PC-3 (cell line): ENCODE measurements at regions not wholly inside any gene's neighbourhood (a gene's known extent, or its start where the extent isn't known, plus 50 kb on each side); places are given as distances from the start of the nearest gene placed in this dataset.

Source experiments
- ATAC-seq: fragments of 200-7000 bp; cut with Tn5 transposase; 2 replicates; pipeline ENCODE4 v1.9.1; 2020; ENCODE audit warnings: mild to moderate bottlenecking, moderate library complexity
- BruUV-seq: library from RNA; stranded (reverse); fragments of 400-500 nt; replicated peaks from 2 replicates; lab custom pipeline; 2021; lab: Mats Ljungman, UMichigan
- CTCF ChIA-PET: fragments of 300-600 bp; sonication (Branson Sonifier 250); formaldehyde crosslinking; loops from one replicate; lab custom pipeline; 2022; ENCODE audit warnings: antibody characterized with exemption; lab: Charles Lee
- POLR2A ChIA-PET: fragments of 300-600 bp; sonication (Branson Sonifier 250); formaldehyde crosslinking; loops from one replicate; lab custom pipeline; 2022; ENCODE audit warnings: antibody characterized with exemption; ENCODE audit not compliant: unreplicated experiment; lab: Charles Lee
- DNase-seq: peaks from one replicate; pipeline ENCODE4 v3.0.0-alpha.2; 2015
- H2AFZ ChIP-seq: fragments of 300-600 bp; sonication (generic); 2 replicates; pipeline ENCODE4 v1.6.0; 2016; ENCODE audit warnings: antibody characterized with exemption, low read length
- H3F3A ChIP-seq: fragments of 300-600 bp; sonication (generic); one replicate; pipeline ENCODE4 v1.6.0; 2017; ENCODE audit warnings: antibody characterized with exemption, low read length, control low read depth, mild to moderate bottlenecking; ENCODE audit not compliant: unreplicated experiment
- H3K27ac ChIP-seq: fragments of 300-600 bp; sonication (generic); 2 replicates; pipeline ENCODE4 v1.5.1; 2016; ENCODE audit warnings: mild to moderate bottlenecking, low read length
- H3K27me3 ChIP-seq: fragments of 300-600 bp; sonication (generic); 2 replicates; pipeline ENCODE4 v1.6.1; 2016; ENCODE audit warnings: low read length, mixed read lengths
- H3K36me3 ChIP-seq: fragments of 300-600 bp; sonication (generic); 2 replicates; pipeline ENCODE4 v1.6.1; 2016; ENCODE audit warnings: low read depth, mixed run types, low read length, mixed read lengths
- H3K4me1 ChIP-seq: fragments of 300-600 bp; sonication (generic); 2 replicates; pipeline ENCODE4 v1.5.1; 2016; ENCODE audit warnings: low read length; ENCODE audit not compliant: insufficient read depth
- H3K4me2 ChIP-seq: fragments of 300-600 bp; sonication (generic); 2 replicates; pipeline ENCODE4 v1.6.0; 2016; ENCODE audit warnings: low read length
- H3K4me3 ChIP-seq: fragments of 300-600 bp; sonication (generic); 2 replicates; pipeline ENCODE4 v1.5.1; 2016; ENCODE audit warnings: mild to moderate bottlenecking, low read length, mixed read lengths
- H3K79me2 ChIP-seq: fragments of 300-600 bp; sonication (generic); 2 replicates; pipeline ENCODE4 v1.6.1; 2017; ENCODE audit warnings: low read length, mixed read lengths
- H3K9ac ChIP-seq: fragments of 300-600 bp; sonication (generic); 2 replicates; pipeline ENCODE4 v1.6.0; 2016; ENCODE audit warnings: mild to moderate bottlenecking, low read length
- H3K9me2 ChIP-seq: fragments of 300-600 bp; sonication (generic); replicated peaks from 2 replicates; pipeline ENCODE4 v1.6.1; 2016; ENCODE audit warnings: mixed run types, low read length, mixed read lengths
- H3K9me3 ChIP-seq: fragments of 300-600 bp; sonication (generic); 2 replicates; pipeline ENCODE4 v1.6.1; 2016; ENCODE audit warnings: low read length, mixed read lengths
- H4K20me1 ChIP-seq: fragments of 300-600 bp; sonication (generic); 2 replicates; pipeline ENCODE4 v1.6.1; 2016; ENCODE audit warnings: low read length, mixed read lengths
- EZH2 ChIP-seq: fragments of 300-600 bp; sonication (generic); IDR thresholded peaks from one replicate; pipeline ENCODE4 v1.6.1; 2017; ENCODE audit warnings: antibody characterized with exemption, mild to moderate bottlenecking, low read length; ENCODE audit not compliant: unreplicated experiment
- EZH2phosphoT487 ChIP-seq: fragments of 300-600 bp; sonication (generic); IDR thresholded peaks from 2 replicates; pipeline ENCODE4 v1.6.1; 2018; ENCODE audit warnings: mild to moderate bottlenecking, antibody characterized with exemption, low read length, borderline replicate concordance
- intact Hi-C: fragments of 100-400 bp; cut with micrococcal nuclease; formaldehyde crosslinking; loops from 2 replicates; pipeline ENCODE4 v1.9.0; 2023
- TF ChIP-seq, protein P1 (sequence below): fragments of 300-600 bp; sonication (generic); conservative IDR thresholded peaks from 2 replicates; pipeline ENCODE4 v1.5.1; 2017; ENCODE audit warnings: antibody characterized with exemption, low read depth, mild to moderate bottlenecking, low read length

GRCh38 chr4:129862461-129862860 lies 766.5 kb downstream of the C4orf33 start:
- no peak for DNase-seq

DNA sequence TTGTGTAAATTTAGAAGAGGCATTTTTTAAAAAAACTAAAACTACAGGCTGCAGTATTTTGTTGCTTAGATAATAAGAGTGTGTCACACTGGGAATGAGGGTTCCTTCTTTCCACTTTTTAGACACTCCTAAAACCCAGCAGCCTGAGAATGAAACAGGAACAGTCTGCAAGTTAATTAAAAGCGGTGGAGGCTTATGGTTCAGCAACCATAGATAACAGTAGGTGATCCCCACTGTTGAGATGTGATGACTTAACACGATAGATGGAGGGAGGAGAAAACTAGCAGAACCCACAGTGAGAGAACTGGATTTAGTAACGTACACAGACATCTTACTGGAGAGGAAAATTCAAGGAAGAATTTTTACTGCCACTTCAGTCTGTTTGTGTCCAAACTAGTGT lies 767.3 kb downstream of the C4orf33 start:
- H3K9me3 ChIP-seq, result no peaks in the 10 kb centered on the region
- no peaks in the 10 kb centered on the region for H3F3A ChIP-seq
- TF ChIP-seq EZH2 (no peak), EZH2phosphoT487 (no peak)
- TF ChIP-seq, protein P1, sequence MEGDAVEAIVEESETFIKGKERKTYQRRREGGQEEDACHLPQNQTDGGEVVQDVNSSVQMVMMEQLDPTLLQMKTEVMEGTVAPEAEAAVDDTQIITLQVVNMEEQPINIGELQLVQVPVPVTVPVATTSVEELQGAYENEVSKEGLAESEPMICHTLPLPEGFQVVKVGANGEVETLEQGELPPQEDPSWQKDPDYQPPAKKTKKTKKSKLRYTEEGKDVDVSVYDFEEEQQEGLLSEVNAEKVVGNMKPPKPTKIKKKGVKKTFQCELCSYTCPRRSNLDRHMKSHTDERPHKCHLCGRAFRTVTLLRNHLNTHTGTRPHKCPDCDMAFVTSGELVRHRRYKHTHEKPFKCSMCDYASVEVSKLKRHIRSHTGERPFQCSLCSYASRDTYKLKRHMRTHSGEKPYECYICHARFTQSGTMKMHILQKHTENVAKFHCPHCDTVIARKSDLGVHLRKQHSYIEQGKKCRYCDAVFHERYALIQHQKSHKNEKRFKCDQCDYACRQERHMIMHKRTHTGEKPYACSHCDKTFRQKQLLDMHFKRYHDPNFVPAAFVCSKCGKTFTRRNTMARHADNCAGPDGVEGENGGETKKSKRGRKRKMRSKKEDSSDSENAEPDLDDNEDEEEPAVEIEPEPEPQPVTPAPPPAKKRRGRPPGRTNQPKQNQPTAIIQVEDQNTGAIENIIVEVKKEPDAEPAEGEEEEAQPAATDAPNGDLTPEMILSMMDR, result no peak
- H3K9me2 ChIP-seq, result no peaks in the 10 kb centered on the region
- H3K36me3 ChIP-seq, result no peaks in the 10 kb centered on the region
- ChIA-PET POLR2A (no interaction called here), CTCF (no interaction called here)
- H2AFZ ChIP-seq, result no peak overlapping the region
- no peaks in the 10 kb centered on the region for H3K79me2 ChIP-seq
- ATAC-seq (no peak), DNase-seq (no peak)
- no peaks in the 10 kb centered on the region for H3K27me3 ChIP-seq
- no peak overlapping the region for H3K27ac ChIP-seq
- no peak overlapping the region for H3K9ac ChIP-seq
- no peaks in the 10 kb centered on the region for H3K4me1 ChIP-seq
- H3K4me2 ChIP-seq, result no peak overlapping the region
- no peaks in the 10 kb centered on the region for H4K20me1 ChIP-seq
- no peak overlapping the region for H3K4me3 ChIP-seq
- BruUV-seq, result no TSS peak
- intact Hi-C loops, result no loop called here

More at GRCh38 chr4:129862461-129862860, 766.5 kb downstream of the C4orf33 start:
- intact Hi-C loops, result no loop called here
- no peak for ATAC-seq
- no peak overlapping the region for H3K4me3 ChIP-seq
- BruUV-seq, result no TSS peak
- POLR2A ChIA-PET, result no interaction called here
- H3K4me2 ChIP-seq, result no peak overlapping the region
- TF ChIP-seq EZH2 (no peak), EZH2phosphoT487 (no peak)
- TF ChIP-seq, protein P1, result no peak
- H3K9me3 ChIP-seq, result no peaks in the 10 kb centered on the region
- no peaks in the 10 kb centered on the region for H3K36me3 ChIP-seq
- no peaks in the 10 kb centered on the region for H3K4me1 ChIP-seq
- no peak overlapping the region for H3K27ac ChIP-seq
- H4K20me1 ChIP-seq, result no peaks in the 10 kb centered on the region
- H3K79me2 ChIP-seq, result no peaks in the 10 kb centered on the region
- H3F3A ChIP-seq, result no peaks in the 10 kb centered on the region
- CTCF ChIA-PET, result no interaction called here
- no peaks in the 10 kb centered on the region for H3K27me3 ChIP-seq
- H2AFZ ChIP-seq, result no peak overlapping the region
- H3K9me2 ChIP-seq, result no peaks in the 10 kb centered on the region
- H3K9ac ChIP-seq, result no peak overlapping the region

DNA sequence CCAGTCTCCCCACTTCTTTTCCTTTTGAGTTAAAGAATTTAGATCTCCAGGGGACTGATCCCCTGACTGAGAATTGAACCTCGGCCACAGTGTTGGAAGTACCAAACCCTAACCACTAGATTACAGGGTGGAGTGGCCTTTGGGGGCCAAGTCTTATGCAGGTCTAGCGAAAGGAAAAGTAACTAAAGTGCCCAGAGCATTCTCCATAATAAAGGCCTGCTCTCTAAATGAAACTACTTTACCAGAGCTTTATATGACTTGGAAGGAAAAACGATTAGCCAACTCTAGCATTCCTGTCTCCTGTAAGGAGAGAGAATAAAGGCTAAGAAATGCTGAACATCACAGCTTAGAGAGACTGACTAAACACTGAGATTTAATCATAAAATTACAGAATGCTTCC lies 788.0 kb downstream of the C4orf33 start:
- no peaks in the 10 kb centered on the region for H3K79me2 ChIP-seq
- no peak overlapping the region for H3K9ac ChIP-seq
- BruUV-seq, result no TSS peak
- H4K20me1 ChIP-seq, result no peaks in the 10 kb centered on the region
- no peaks in the 10 kb centered on the region for H3K9me3 ChIP-seq
- no peak overlapping the region for H3K27ac ChIP-seq
- H3K9me2 ChIP-seq, result no peaks in the 10 kb centered on the region
- CTCF ChIA-PET, result no interaction called here
- H3K27me3 ChIP-seq, result no peaks in the 10 kb centered on the region
- POLR2A ChIA-PET, result no interaction called here
- DNase-seq, result no peak
- TF ChIP-seq EZH2 (no peak), EZH2phosphoT487 (no peak)
- TF ChIP-seq, protein P1, result no peak
- intact Hi-C loops, result no loop called here
- H3K4me3 ChIP-seq, result no peak overlapping the region
- no peaks in the 10 kb centered on the region for H3K36me3 ChIP-seq
- ATAC-seq, result no peak
- no peak overlapping the region for H2AFZ ChIP-seq
- H3K4me1 ChIP-seq, result no peaks in the 10 kb centered on the region
- no peaks in the 10 kb centered on the region for H3F3A ChIP-seq
- no peak overlapping the region for H3K4me2 ChIP-seq
